ENCODE measurements at regions not wholly inside any gene's neighbourhood (a gene's known extent, or its start where the extent isn't known, plus 50 kb on each side); places are given as distances from the start of the nearest gene placed in this dataset.
"Not testable (repeated sequence)": the region's sequence is repeated elsewhere in the genome, so short reads cannot be mapped to it uniquely, and the experiment has no call there.

- H3K4me1 ChIP-seq (ENCODE audit: insufficient read depth, low read length) = no peaks in the 10 kb centered on the region
- no peaks in the 10 kb centered on the region for H3K36me3 ChIP-seq (ENCODE audit: insufficient read depth, low read length)
- TF ChIP-seq CTCF (IDR thresholded peaks at IDR 0.05; ENCODE audit: extremely low read depth, low read depth, low read length) = no peak
- no peaks in the 10 kb centered on the region for H3K79me2 ChIP-seq (ENCODE audit: insufficient read depth, low read length)
- H3K27me3 ChIP-seq (ENCODE audit: insufficient read depth, low read length) = no peaks in the 10 kb centered on the region
- H2AFZ ChIP-seq (ENCODE audit: low read length) = no peak overlapping the region
- DNase-seq (ENCODE audit: insufficient read length, low spot score, missing footprints) = no peak
- no peak overlapping the region for H3K4me3 ChIP-seq (ENCODE audit: insufficient read depth, low read length)
- H4K20me1 ChIP-seq (ENCODE audit: insufficient read depth, low read length) = no peaks in the 10 kb centered on the region
- no peak overlapping the region for H3K27ac ChIP-seq (ENCODE audit: low read depth, low read length)
- no peaks in the 10 kb centered on the region for H3K9me3 ChIP-seq (ENCODE audit: low read depth, low read length)
- H3K4me2 ChIP-seq (ENCODE audit: insufficient read depth, low read length) = no peak overlapping the region
These were observed 136.9 kb upstream of the SOX21 start for GRCh38 chr13:94849254-94849653.

DNA sequence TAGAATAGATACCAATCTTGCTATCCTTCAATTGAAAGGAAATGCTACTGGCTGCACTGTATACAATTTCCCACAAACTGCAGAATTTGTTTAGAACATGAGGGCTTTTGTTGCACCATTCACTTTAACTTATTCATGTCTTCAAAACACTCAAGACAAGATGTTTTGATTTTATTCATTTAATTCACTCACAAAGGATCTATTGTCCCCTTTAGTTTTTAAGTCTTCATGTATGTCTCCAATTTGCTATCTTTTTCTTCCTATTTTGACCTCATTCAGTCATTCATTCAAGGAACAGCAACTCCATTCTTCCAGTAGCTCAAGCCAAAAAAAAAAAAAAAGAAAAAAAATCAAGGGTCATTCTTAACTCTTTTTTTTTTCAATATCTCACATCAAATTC, 130.6 kb upstream of the SOX21 start:
- no peak for TF ChIP-seq CTCF (IDR thresholded peaks at IDR 0.05; ENCODE audit: extremely low read depth, low read depth, low read length)
- Histone ChIP-seq H3K27ac (ENCODE audit: low read depth, low read length) (no peak overlapping the region), H3K4me1 (ENCODE audit: insufficient read depth, low read length) (no peaks in the 10 kb centered on the region), H3K27me3 (ENCODE audit: insufficient read depth, low read length) (peaks cover 3% of the 10 kb centered on the region), H3K9me3 (ENCODE audit: low read depth, low read length) (no peaks in the 10 kb centered on the region), H3K4me2 (ENCODE audit: insufficient read depth, low read length) (no peak overlapping the region), H3K36me3 (ENCODE audit: insufficient read depth, low read length) (no peaks in the 10 kb centered on the region), H3K4me3 (ENCODE audit: insufficient read depth, low read length) (no peak overlapping the region), H3K79me2 (ENCODE audit: insufficient read depth, low read length) (no peaks in the 10 kb centered on the region), H2AFZ (ENCODE audit: low read length) (no peak overlapping the region), H4K20me1 (ENCODE audit: insufficient read depth, low read length) (no peaks in the 10 kb centered on the region)
- DNase-seq (ENCODE audit: insufficient read length, low spot score, missing footprints) = no peak

DNA sequence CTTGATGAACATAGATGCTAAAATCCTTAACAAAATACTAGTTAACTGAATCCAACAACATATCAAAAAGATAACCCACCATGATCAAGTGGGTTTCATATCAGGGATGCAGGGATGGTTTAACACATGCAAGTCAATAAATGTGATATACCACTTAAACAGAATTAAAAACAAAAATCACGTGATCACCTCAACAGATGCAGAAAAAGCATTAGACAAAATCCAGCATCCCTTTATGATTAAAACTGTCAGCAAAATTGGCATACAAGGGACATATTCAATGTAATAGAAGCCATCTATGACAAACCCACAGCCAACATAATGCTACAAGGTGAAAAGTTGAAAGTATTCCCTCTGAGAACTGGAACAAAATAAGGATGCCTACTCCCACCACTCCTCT, 124.7 kb upstream of the SOX21 start:
- H3K79me2 ChIP-seq (ENCODE audit: insufficient read depth, low read length) = not testable (repeated sequence)

GRCh38 chr13:94829837-94830365, 117.6 kb upstream of the SOX21 start:
- TF ChIP-seq CTCF (IDR thresholded peaks at IDR 0.05; ENCODE audit: extremely low read depth, low read depth, low read length) = no peak
- H3K79me2 ChIP-seq (ENCODE audit: insufficient read depth, low read length) = no peaks in the 10 kb centered on the region
- H3K27me3 ChIP-seq (ENCODE audit: insufficient read depth, low read length) = peaks cover 11% of the 10 kb centered on the region
- no peaks in the 10 kb centered on the region for H3K4me1 ChIP-seq (ENCODE audit: insufficient read depth, low read length)
- no peaks in the 10 kb centered on the region for H4K20me1 ChIP-seq (ENCODE audit: insufficient read depth, low read length)
- H3K36me3 ChIP-seq (ENCODE audit: insufficient read depth, low read length) = no peaks in the 10 kb centered on the region
- no peak overlapping the region for H2AFZ ChIP-seq (ENCODE audit: low read length)
- H3K4me3 ChIP-seq (ENCODE audit: insufficient read depth, low read length) = no peak overlapping the region
- no peak for DNase-seq (ENCODE audit: insufficient read length, low spot score, missing footprints)
- H3K9me3 ChIP-seq (ENCODE audit: low read depth, low read length) = no peaks in the 10 kb centered on the region
- H3K27ac ChIP-seq (ENCODE audit: low read depth, low read length) = no peak overlapping the region
- H3K4me2 ChIP-seq (ENCODE audit: insufficient read depth, low read length) = no peak overlapping the region

More for the DNA sequence above, 124.7 kb upstream of the SOX21 start:
- not testable (repeated sequence) for H3K4me1 ChIP-seq (ENCODE audit: insufficient read depth, low read length); H3K27me3 ChIP-seq (ENCODE audit: insufficient read depth, low read length); H3K36me3 ChIP-seq (ENCODE audit: insufficient read depth, low read length); H3K27ac ChIP-seq (ENCODE audit: low read depth, low read length); DNase-seq (ENCODE audit: insufficient read length, low spot score, missing footprints); H3K4me2 ChIP-seq (ENCODE audit: insufficient read depth, low read length); H3K4me3 ChIP-seq (ENCODE audit: insufficient read depth, low read length); H4K20me1 ChIP-seq (ENCODE audit: insufficient read depth, low read length); H3K9me3 ChIP-seq (ENCODE audit: low read depth, low read length); H2AFZ ChIP-seq (ENCODE audit: low read length)
